IMR-90 (cell line): ENCODE measurements at regions not wholly inside any gene's neighbourhood (a gene's known extent, or its start where the extent isn't known, plus 50 kb on each side); places are given as distances from the start of the nearest gene placed in this dataset.

Experiments used
- ATAC-seq: fragments of 200-7000 bp; cut with Tn5 transposase; 2 replicates; pipeline ENCODE4 v1.9.1; 2020; ENCODE audit warnings: low read depth, mild to moderate bottlenecking, moderate library complexity
- BruUV-seq: library from RNA; stranded (reverse); fragments of 400-500 nt; replicated peaks from 2 replicates; lab custom pipeline; 2021; lab: Mats Ljungman, UMichigan
- CTCF ChIA-PET: fragments of 300-600 bp; formaldehyde crosslinking; extraction: SDS; loops from one replicate; lab custom pipeline; 2021; ENCODE audit warnings: antibody characterized with exemption; lab: Yijun Ruan, JAX
- POLR2A ChIA-PET: fragments of 300-600 bp; sonication (Branson Sonifier 250); formaldehyde crosslinking; loops from one replicate; lab custom pipeline; 2022; ENCODE audit warnings: antibody characterized with exemption; ENCODE audit not compliant: unreplicated experiment; lab: Charles Lee
- DNase-seq: peaks from one replicate; pipeline ENCODE4 v3.0.0; 2013
- H2AFZ ChIP-seq: replicated peaks from 2 replicates; pipeline ENCODE3; 2013; ENCODE audit warnings: low read length, mild to moderate bottlenecking; ENCODE audit not compliant: poor library complexity
- H2AK5ac ChIP-seq: 2 replicates; pipeline ENCODE4 v1.6.1; 2013; ENCODE audit warnings: low read depth, low read length, inconsistent platforms
- H2AK9ac ChIP-seq: replicated peaks from 2 replicates; pipeline ENCODE3; 2013; ENCODE audit warnings: mild to moderate bottlenecking, low read depth, low read length, moderate library complexity; ENCODE audit not compliant: poor library complexity
- H2BK120ac ChIP-seq: 2 replicates; pipeline ENCODE4 v1.6.1; 2013; ENCODE audit warnings: low read depth, low read length, inconsistent platforms
- H2BK15ac ChIP-seq: 3 replicates; pipeline ENCODE4 v1.6.1; 2013; ENCODE audit warnings: low read depth, low read length, inconsistent platforms
- H2BK20ac ChIP-seq: 2 replicates; pipeline ENCODE4 v1.6.1; 2013; ENCODE audit warnings: low read depth, mild to moderate bottlenecking, inconsistent platforms, low read length, moderate library complexity
- H2BK5ac ChIP-seq: 2 replicates; pipeline ENCODE4 v1.6.1; 2013; ENCODE audit warnings: mild to moderate bottlenecking, low read depth, low read length, inconsistent platforms; ENCODE audit not compliant: poor library complexity, severe bottlenecking
- H3K14ac ChIP-seq: replicated peaks from 2 replicates; pipeline ENCODE4 v1.6.1; 2013; ENCODE audit warnings: low read depth, low read length, inconsistent platforms
- H3K18ac ChIP-seq: 2 replicates; pipeline ENCODE4 v1.6.1; 2013; ENCODE audit warnings: low read depth, low read length, control low read depth
- H3K23ac ChIP-seq: 2 replicates; pipeline ENCODE4 v1.6.1; 2013; ENCODE audit warnings: low read depth, low read length, inconsistent platforms
- H3K27ac ChIP-seq: 2 replicates; pipeline ENCODE4 v1.5.1; 2013; ENCODE audit warnings: mild to moderate bottlenecking, control low read depth, low read length; ENCODE audit not compliant: insufficient read depth
- H3K27me3 ChIP-seq: 2 replicates; pipeline ENCODE4 v1.6.1; 2013; ENCODE audit warnings: low read length; ENCODE audit not compliant: control insufficient read depth, insufficient read depth
- H3K36me3 ChIP-seq: 2 replicates; pipeline ENCODE4 v1.6.1; 2013; ENCODE audit warnings: low read length, mixed read lengths; ENCODE audit not compliant: control insufficient read depth, insufficient read depth
- H3K4ac ChIP-seq: 2 replicates; pipeline ENCODE4 v1.6.1; 2013; ENCODE audit warnings: low read depth, low read length, inconsistent platforms
- H3K4me1 ChIP-seq: 2 replicates; pipeline ENCODE4 v1.6.1; 2013; ENCODE audit warnings: low read length, mixed read lengths; ENCODE audit not compliant: control insufficient read depth, insufficient read depth
- H3K4me2 ChIP-seq: 2 replicates; pipeline ENCODE4 v1.6.1; 2013; ENCODE audit warnings: low read depth, mild to moderate bottlenecking, control low read depth, low read length, moderate library complexity
- H3K4me3 ChIP-seq: 2 replicates; pipeline ENCODE4 v1.5.1; 2013; ENCODE audit warnings: low read depth, mild to moderate bottlenecking, control low read depth, low read length, moderate library complexity; ENCODE audit not compliant: insufficient read depth
- H3K56ac ChIP-seq: 2 replicates; pipeline ENCODE4 v1.6.1; 2013; ENCODE audit warnings: low read length, inconsistent platforms; ENCODE audit not compliant: insufficient read depth; ENCODE audit errors: extremely low read depth
- H3K79me1 ChIP-seq, 2 experiments: 2 replicates each; pipeline ENCODE4 v1.6.1; 2013; ENCODE audit warnings: low read length in 2 of 2, inconsistent platforms in 1 of 2, low read depth in 1 of 2
- H3K9ac ChIP-seq: 2 replicates; pipeline ENCODE4 v1.6.1; 2013; ENCODE audit warnings: low read depth, low read length, control low read depth
- H3K9me1 ChIP-seq: 2 replicates; pipeline ENCODE4 v1.6.1; 2013; ENCODE audit warnings: low read length, inconsistent platforms; ENCODE audit not compliant: insufficient read depth
- H3K9me3 ChIP-seq: 2 replicates; pipeline ENCODE4 v1.6.1; 2013; ENCODE audit warnings: low read length; ENCODE audit not compliant: control insufficient read depth, insufficient read depth
- H4K20me1 ChIP-seq: 2 replicates; pipeline ENCODE4 v1.6.1; 2013; ENCODE audit warnings: low read length, inconsistent platforms; ENCODE audit not compliant: insufficient read depth
- H4K5ac ChIP-seq: 2 replicates; pipeline ENCODE4 v1.6.1; 2013; ENCODE audit warnings: mild to moderate bottlenecking, low read depth, low read length, control low read depth
- H4K8ac ChIP-seq, 2 experiments: 2 replicates each; pipeline ENCODE4 v1.6.1; 2013; ENCODE audit warnings: low read depth in 2 of 2, low read length in 2 of 2, control low read depth in 1 of 2, inconsistent platforms in 1 of 2
- H4K91ac ChIP-seq: 2 replicates; pipeline ENCODE4 v1.6.1; 2013; ENCODE audit warnings: low read depth, low read length, inconsistent platforms; ENCODE audit not compliant: insufficient read depth
- CEBPB ChIP-seq: IDR thresholded peaks from 2 replicates; pipeline ENCODE4 v1.6.1; 2012; ENCODE audit warnings: low read depth, low read length, improper control_type of control experiment
- FOS ChIP-seq: fragments of 150-350 bp; IDR thresholded peaks from 2 replicates; pipeline ENCODE4 v1.6.1; 2016; ENCODE audit warnings: low read depth, low read length
- MXI1 ChIP-seq: IDR thresholded peaks from 2 replicates; pipeline ENCODE4 v1.6.1; 2012; ENCODE audit warnings: low read depth, mild to moderate bottlenecking, low read length, moderate library complexity, borderline replicate concordance
- NFE2L2 ChIP-seq: fragments of 150-350 bp; IDR thresholded peaks from 2 replicates; pipeline ENCODE4 v1.6.1; 2016; ENCODE audit warnings: low read depth, mild to moderate bottlenecking, low read length
- RAD21 ChIP-seq: IDR thresholded peaks from 2 replicates; pipeline ENCODE4 v1.6.1; 2012; ENCODE audit warnings: low read length, improper control_type of control experiment
- RFX5 ChIP-seq: IDR thresholded peaks from 2 replicates; pipeline ENCODE4 v1.8.0; 2012; ENCODE audit warnings: low read depth, mild to moderate bottlenecking, low read length, moderate library complexity
- USF2 ChIP-seq: fragments of 150-350 bp; IDR thresholded peaks from 2 replicates; pipeline ENCODE4 v1.6.1; 2017; ENCODE audit warnings: mild to moderate bottlenecking, antibody characterized with exemption, low read length, low read depth
- WGBS, 2 experiments: methylation state at CpG; one replicate each; pipeline versions ENCODE4 v1.1.5 to v1.1.7; 2013; ENCODE audit warnings: missing lambda C conversion rate in 2 of 2; ENCODE audit not compliant: insufficient read length in 1 of 2; ENCODE audit errors: extremely low coverage in 2 of 2; 5-methylcytosine and 5-hydroxymethylcytosine counted together
- dilution Hi-C: fragments of 300-500 bp; cut with HindIII; formaldehyde crosslinking; loops from one replicate; pipeline ENCODE4 v1.14.3; 2018; ENCODE audit warnings: low sequenced_read_pairs; ENCODE audit not compliant: unreplicated experiment
- in situ Hi-C: fragments of 300-500 bp; cut with MboI; formaldehyde crosslinking; loops from 3 replicates; pipeline ENCODE4 v1.14.3; 2019; ENCODE audit warnings: low sequenced_read_pairs, inconsistent platforms, mixed read lengths
- intact Hi-C: fragments of 100-400 bp; cut with micrococcal nuclease; formaldehyde crosslinking; loops from 2 replicates; pipeline ENCODE4 v1.10.0; 2022

- Histone ChIP-seq H2BK20ac (peak overlapping the region; percentile 83), H2BK120ac (peak overlapping the region; percentile 82), H3K14ac (peak overlapping the region; percentile 41; the same call in 1 of the 2 replicates), H3K56ac (no peak overlapping the region), H3K9me1 (peaks cover 22% of the 10 kb centered on the region), H3K36me3 (no peaks in the 10 kb centered on the region), H3K27ac (peak overlapping the region; percentile 16; the same call in 1 of the 2 replicates), H3K9ac (no peak overlapping the region), H3K4me2 (peak overlapping the region; percentile 36; the same call in 1 of the 2 replicates), H2AK9ac (peak overlapping the region; percentile 59), H3K4me1 (peaks cover 26% of the 10 kb centered on the region), H2BK15ac (peak overlapping the region; percentile 52; the same call in 2 of the 3 replicates), H4K91ac (peak overlapping the region; percentile 62), H3K18ac (peak overlapping the region; percentile 70; the same call in 1 of the 2 replicates), H3K23ac (peak overlapping the region; percentile 53), H3K27me3 (no peaks in the 10 kb centered on the region), H3K9me3 (peaks cover 2% of the 10 kb centered on the region; the same call in 1 of the 2 replicates), H2BK5ac (peak overlapping the region; percentile 71), H2AFZ (peak overlapping the region; percentile 72), H3K4me3 (no peak overlapping the region), H3K4ac (peak overlapping the region; percentile 72), H2AK5ac (peak overlapping the region; percentile 55; the same call in 1 of the 2 replicates), H4K8ac (peak overlapping the region in 1 of 2 experiments; percentile 76; a peak in 1 of 4 replicates), H4K20me1 (no peaks in the 10 kb centered on the region), H3K79me1 (no peaks in the 10 kb centered on the region), H4K5ac (peak overlapping the region; percentile 74)
- peak; percentile 52; the same call in 1 of the 2 replicates for TF ChIP-seq CEBPB
- TF ChIP-seq RAD21, result peak; percentile 19; the same call in 1 of the 2 replicates
- TF ChIP-seq FOS, result peak; percentile 64; the same call in 1 of the 2 replicates
- no peak for TF ChIP-seq USF2
- no peak for TF ChIP-seq RFX5
- TF ChIP-seq MXI1, result no peak
- TF ChIP-seq NFE2L2, result peak; percentile 44; the same call in 1 of the 2 replicates
- peak; percentile 81 for ATAC-seq
- dilution Hi-C loops (no loop called here), in situ Hi-C loops (no loop called here), intact Hi-C loops (loop anchor here (10.0 kb wide), 1 partner anchor 61 kb away; no protein-coding TSS in a partner anchor)
- WGBS, 2 experiments, result no CpG with 5 or more reads among the region's 3 CpGs
- ChIA-PET POLR2A (no interaction called here), CTCF (interaction anchor here (0.6 kb wide), 1 partner anchor 422 kb away, joined by 3 read pairs; no protein-coding TSS in a partner anchor)
- no TSS peak for BruUV-seq
- DNase-seq, result peak; percentile 96
Observed at GRCh38 chr21:35575280-35575915, 484.9 kb downstream of the SETD4 start.
